GM10248 (cell line): ENCODE measurements at regions not wholly inside any gene's neighbourhood (a gene's known extent, or its start where the extent isn't known, plus 50 kb on each side); places are given as distances from the start of the nearest gene placed in this dataset.

Experiments
- CTCF ChIA-PET: fragments of 300-600 bp; sonication (Branson Sonifier 250); formaldehyde crosslinking; extraction: SDS; loops from one replicate; lab custom pipeline; 2021; ENCODE audit warnings: antibody characterized with exemption; lab: Yijun Ruan, JAX
- POLR2A ChIA-PET: fragments of 350-650 bp; sonication (Branson Sonifier 250); formaldehyde crosslinking; extraction: SDS; loops from one replicate; lab custom pipeline; 2020; ENCODE audit warnings: antibody characterized with exemption; lab: Yijun Ruan, JAX
- DNase-seq: peaks from one replicate; pipeline ENCODE4 v3.0.0; 2012; ENCODE audit errors: extremely low spot score
- TF ChIP-seq, protein P1 (sequence below): IDR thresholded peaks from 2 replicates; pipeline ENCODE4 v1.5.1; 2012; ENCODE audit warnings: mild to moderate bottlenecking, low read depth; ENCODE audit errors: extremely low read depth, missing control alignments, control extremely low read depth

DNA sequence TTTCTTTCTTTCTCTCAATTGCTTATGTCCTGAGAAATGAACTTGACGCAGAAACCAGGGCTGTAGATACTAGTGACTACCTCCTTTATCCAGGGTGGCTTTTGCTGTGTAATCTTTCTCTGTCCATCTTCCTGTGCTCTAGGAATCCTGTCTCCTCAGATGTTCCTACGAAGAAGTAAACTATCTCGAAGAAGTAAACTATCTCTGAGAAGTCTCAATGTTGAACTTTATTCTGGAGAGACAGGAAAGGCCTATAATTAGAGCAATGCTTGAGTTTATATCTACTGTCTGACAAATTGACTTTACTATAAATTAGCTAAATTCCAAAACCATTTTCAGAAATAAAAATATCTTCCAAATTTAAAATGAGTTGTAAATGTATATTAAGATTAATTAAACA, 541.5 kb upstream of the DPP6 start:
- CTCF ChIA-PET, result no interaction called here
- TF ChIP-seq, protein P1, sequence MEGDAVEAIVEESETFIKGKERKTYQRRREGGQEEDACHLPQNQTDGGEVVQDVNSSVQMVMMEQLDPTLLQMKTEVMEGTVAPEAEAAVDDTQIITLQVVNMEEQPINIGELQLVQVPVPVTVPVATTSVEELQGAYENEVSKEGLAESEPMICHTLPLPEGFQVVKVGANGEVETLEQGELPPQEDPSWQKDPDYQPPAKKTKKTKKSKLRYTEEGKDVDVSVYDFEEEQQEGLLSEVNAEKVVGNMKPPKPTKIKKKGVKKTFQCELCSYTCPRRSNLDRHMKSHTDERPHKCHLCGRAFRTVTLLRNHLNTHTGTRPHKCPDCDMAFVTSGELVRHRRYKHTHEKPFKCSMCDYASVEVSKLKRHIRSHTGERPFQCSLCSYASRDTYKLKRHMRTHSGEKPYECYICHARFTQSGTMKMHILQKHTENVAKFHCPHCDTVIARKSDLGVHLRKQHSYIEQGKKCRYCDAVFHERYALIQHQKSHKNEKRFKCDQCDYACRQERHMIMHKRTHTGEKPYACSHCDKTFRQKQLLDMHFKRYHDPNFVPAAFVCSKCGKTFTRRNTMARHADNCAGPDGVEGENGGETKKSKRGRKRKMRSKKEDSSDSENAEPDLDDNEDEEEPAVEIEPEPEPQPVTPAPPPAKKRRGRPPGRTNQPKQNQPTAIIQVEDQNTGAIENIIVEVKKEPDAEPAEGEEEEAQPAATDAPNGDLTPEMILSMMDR, result no peak
- POLR2A ChIA-PET, result no interaction called here
- DNase-seq, result no peak

DNA sequence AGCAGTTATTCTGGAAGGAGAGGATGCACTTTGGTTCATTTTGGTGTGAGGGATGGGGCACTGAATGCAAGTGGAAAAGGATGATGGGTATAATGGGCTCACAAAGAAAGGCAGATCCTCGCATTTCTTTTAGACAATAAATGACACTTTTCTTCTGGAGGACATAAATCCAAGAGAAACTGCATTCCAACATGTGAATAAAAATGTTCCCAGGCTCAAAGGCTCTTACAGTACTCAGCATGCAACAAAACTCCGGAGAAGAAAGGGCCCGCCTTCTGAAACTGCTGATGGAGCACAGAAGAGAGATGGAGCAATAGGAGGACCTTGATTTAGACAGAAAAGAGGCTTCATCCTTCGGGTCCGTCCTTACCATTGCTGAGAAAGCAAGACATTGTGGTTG, 538.2 kb upstream of the DPP6 start:
- CTCF ChIA-PET, result no interaction called here
- TF ChIP-seq, protein P1, result no peak
- DNase-seq, result no peak
- POLR2A ChIA-PET, result no interaction called here

DNA sequence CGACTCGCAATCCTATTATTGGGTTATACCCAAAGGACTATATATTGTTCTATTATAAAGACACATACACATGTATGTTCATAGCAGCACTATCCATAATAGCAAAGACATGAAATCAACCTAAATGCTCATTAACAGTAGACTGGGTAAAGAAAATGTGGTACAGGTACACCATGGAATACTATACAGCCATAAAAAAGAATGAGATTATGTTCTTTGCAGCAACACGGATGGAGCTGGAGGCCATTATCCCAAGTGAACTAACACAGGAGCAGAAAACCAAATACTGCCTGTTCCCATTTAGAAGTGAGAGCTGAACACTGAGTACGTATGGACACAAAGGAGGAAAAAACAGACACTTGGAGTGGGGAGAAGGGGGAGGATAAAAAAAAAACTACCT, 536.8 kb upstream of the DPP6 start:
- TF ChIP-seq, protein P1, result no peak
- CTCF ChIA-PET, result no interaction called here
- DNase-seq, result no peak
- POLR2A ChIA-PET, result no interaction called here

DNA sequence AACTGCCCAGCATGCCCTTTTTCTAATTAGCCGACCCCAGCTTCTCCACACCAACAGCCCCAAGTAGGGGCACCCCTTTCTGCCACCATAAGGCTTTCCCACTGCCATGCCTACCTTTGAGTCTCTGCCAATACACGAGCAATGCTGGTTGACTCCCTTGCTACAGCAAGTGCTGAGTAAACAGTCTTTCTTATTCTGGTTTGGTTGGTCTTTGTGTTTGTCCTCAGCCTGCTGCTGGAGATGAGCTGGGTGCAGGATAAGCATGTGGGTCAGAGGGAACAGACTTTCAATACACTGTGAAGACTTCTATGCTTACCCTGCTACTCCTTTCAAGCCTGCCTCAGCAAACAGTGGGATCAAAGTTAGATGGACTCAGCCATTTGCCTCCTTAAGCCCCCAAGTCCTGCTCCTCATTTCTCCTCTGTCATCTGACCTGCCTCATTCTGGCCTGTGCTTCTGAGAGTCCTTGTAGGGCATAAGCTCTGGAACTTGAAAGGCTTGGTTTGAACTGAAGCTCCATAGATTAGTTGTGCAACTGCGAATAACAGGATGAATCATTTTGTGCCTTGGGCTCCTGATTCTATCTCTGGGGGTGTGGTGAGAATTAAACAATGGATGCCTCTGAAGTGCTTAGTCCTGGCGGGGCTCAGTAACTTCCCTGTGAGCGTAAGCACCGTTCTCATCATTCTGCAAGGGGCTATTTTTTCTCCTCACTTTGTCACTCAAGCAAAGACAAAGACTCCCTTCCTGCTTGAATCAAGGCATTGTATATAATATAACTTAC, 533.8 kb upstream of the DPP6 start:
- CTCF ChIA-PET, result no interaction called here
- TF ChIP-seq, protein P1, result no peak
- POLR2A ChIA-PET, result no interaction called here
- DNase-seq, result no peak

DNA sequence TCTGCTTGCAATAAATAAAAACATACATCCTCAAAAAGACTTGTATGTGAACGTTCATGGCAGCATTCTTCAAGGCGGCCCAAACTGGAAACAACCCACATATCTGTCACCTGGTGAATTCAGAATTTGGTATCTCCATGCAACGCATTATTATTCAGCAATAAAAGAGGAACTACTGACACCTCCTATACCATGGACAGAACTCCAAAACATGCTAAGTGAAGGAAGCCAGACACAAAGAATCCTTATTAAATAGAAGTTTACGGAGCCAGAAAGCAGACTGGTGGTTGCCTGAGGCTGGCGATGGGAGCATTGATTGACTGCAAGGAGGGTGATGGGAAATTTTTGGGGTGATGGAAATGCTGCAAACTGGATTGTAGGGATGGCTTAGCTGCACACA, 530.8 kb upstream of the DPP6 start:
- TF ChIP-seq, protein P1, result no peak
- CTCF ChIA-PET, result interaction anchor here (1.1 kb wide), 1 partner anchor 12 kb away, joined by 3 read pairs; no protein-coding TSS in a partner anchor
- POLR2A ChIA-PET, result no interaction called here
- DNase-seq, result no peak

DNA sequence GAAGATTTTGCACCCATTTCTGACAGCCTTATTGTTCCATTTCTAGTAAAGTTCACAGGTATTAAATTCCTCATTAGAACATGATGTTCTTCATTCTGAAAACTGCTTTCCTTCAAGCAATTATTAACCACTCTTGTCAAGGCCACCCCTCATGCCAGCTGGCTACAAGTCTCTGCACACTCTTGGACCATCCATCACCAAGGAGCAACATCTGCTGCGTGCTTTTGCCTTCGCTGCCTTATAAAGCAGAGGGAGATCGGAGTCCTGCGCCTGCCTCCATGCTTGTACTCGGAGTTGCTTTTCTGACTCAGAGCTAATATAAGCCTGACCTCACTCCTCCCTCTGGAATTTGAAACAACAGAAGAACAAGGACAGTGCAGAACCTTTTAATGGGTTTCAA, 529.9 kb upstream of the DPP6 start:
- ChIA-PET POLR2A (no interaction called here), CTCF (no interaction called here)
- no peak for DNase-seq
- TF ChIP-seq, protein P1, result no peak
